HEK293 (cell line): ENCODE measurements at regions not wholly inside any gene's neighbourhood (a gene's known extent, or its start where the extent isn't known, plus 50 kb on each side); places are given as distances from the start of the nearest gene placed in this dataset.

ENCODE experiments used
- CTCF ChIA-PET: fragments of 350-600 bp; formaldehyde crosslinking; extraction: SDS; loops from one replicate; lab custom pipeline; 2021; ENCODE audit warnings: antibody characterized with exemption; lab: Yijun Ruan, JAX
- POLR2A ChIA-PET: fragments of 300-600 bp; formaldehyde crosslinking; extraction: SDS; loops from one replicate; lab custom pipeline; 2020; ENCODE audit warnings: antibody characterized with exemption, inconsistent platforms; lab: Yijun Ruan, JAX
- H3K27ac ChIP-seq: fragments of 200-500 bp; sonication (Bioruptor generic); 2 replicates; pipeline ENCODE4 v1.5.1; 2014; ENCODE audit warnings: low read depth, low read length, control low read depth, inconsistent platforms; ENCODE audit errors: extremely low read depth
- H3K36me3 ChIP-seq, 2 experiments: fragments of 200-500 bp in 1 of 2; sonication (Bioruptor generic) in 1 of 2; 1 replicate in 1 of 2; 2 replicates in 1 of 2; pipeline ENCODE4 v1.5.1; 2014 to 2017; ENCODE audit warnings: inconsistent platforms in 2 of 2, low read length in 2 of 2; ENCODE audit not compliant: control insufficient read depth in 2 of 2, insufficient read depth in 1 of 2
- H3K4me1 ChIP-seq: fragments of 200-500 bp; sonication (Bioruptor generic); 2 replicates; pipeline ENCODE4 v1.5.1; 2014; ENCODE audit warnings: mild to moderate bottlenecking, low read length, inconsistent platforms; ENCODE audit not compliant: control insufficient read depth, insufficient read depth
- H3K4me3 ChIP-seq: 2 replicates; pipeline ENCODE4 v1.5.1; 2011; ENCODE audit warnings: low read depth, mild to moderate bottlenecking, control low read depth, low read length, moderate library complexity
- H3K9me3 ChIP-seq: fragments of 200-500 bp; sonication (Bioruptor generic); 2 replicates; pipeline ENCODE4 v1.5.1; 2014; ENCODE audit warnings: low read depth, low read length, inconsistent platforms; ENCODE audit not compliant: control insufficient read depth, insufficient read depth
- EGR2 ChIP-seq: fragments of 450-650 bp; formaldehyde crosslinking; IDR thresholded peaks from 2 replicates; pipeline ENCODE4 v1.5.1; 2016; ENCODE audit warnings: low read depth, missing biosample characterization, missing genetic modification characterization
- PRDM2 ChIP-seq: fragments of 450-650 bp; formaldehyde crosslinking; IDR thresholded peaks from 2 replicates; pipeline ENCODE4 v1.5.1; 2016; ENCODE audit warnings: missing biosample characterization, missing genetic modification characterization, borderline replicate concordance
- TSHZ1 ChIP-seq: fragments of 450-650 bp; formaldehyde crosslinking; IDR thresholded peaks from 2 replicates; pipeline ENCODE4 v1.5.1; 2016; ENCODE audit warnings: missing biosample characterization, missing genetic modification characterization, borderline replicate concordance
- ZEB2 ChIP-seq: fragments of 450-650 bp; formaldehyde crosslinking; IDR thresholded peaks from 2 replicates; pipeline ENCODE4 v1.5.1; 2016; ENCODE audit warnings: missing biosample characterization, missing genetic modification characterization
- ZFHX2 ChIP-seq: fragments of 450-650 bp; formaldehyde crosslinking; conservative IDR thresholded peaks from 2 replicates; pipeline ENCODE4 v1.5.1; 2016; ENCODE audit warnings: missing biosample characterization, missing genetic modification characterization
- ZFP69B ChIP-seq: fragments of 450-650 bp; formaldehyde crosslinking; IDR thresholded peaks from 2 replicates; pipeline ENCODE4 v1.5.1; 2016; ENCODE audit warnings: missing biosample characterization, missing genetic modification characterization
- ZNF112 ChIP-seq: fragments of 450-650 bp; formaldehyde crosslinking; IDR thresholded peaks from 2 replicates; pipeline ENCODE4 v1.5.0; 2017; ENCODE audit warnings: missing biosample characterization, missing genetic modification characterization
- ZNF169 ChIP-seq: fragments of 450-650 bp; formaldehyde crosslinking; IDR thresholded peaks from 2 replicates; pipeline ENCODE4 v1.5.1; 2016; ENCODE audit warnings: missing biosample characterization, missing genetic modification characterization
- ZNF223 ChIP-seq: fragments of 450-650 bp; formaldehyde crosslinking; IDR thresholded peaks from 2 replicates; pipeline ENCODE4 v1.5.1; 2016; ENCODE audit warnings: missing biosample characterization, missing genetic modification characterization
- ZNF26 ChIP-seq: fragments of 450-650 bp; formaldehyde crosslinking; IDR thresholded peaks from 2 replicates; pipeline ENCODE4 v1.5.1; 2016; ENCODE audit warnings: missing biosample characterization, missing genetic modification characterization
- ZNF335 ChIP-seq: fragments of 450-650 bp; formaldehyde crosslinking; conservative IDR thresholded peaks from 2 replicates; pipeline ENCODE4 v1.5.1; 2016; ENCODE audit warnings: missing biosample characterization, missing genetic modification characterization
- ZNF341 ChIP-seq: fragments of 450-650 bp; formaldehyde crosslinking; IDR thresholded peaks from 2 replicates; pipeline ENCODE4; 2016; ENCODE audit warnings: low read depth, missing biosample characterization, missing genetic modification characterization
- ZNF366 ChIP-seq: fragments of 450-650 bp; formaldehyde crosslinking; conservative IDR thresholded peaks from 2 replicates; pipeline ENCODE4 v1.5.1; 2016; ENCODE audit warnings: missing biosample characterization, missing genetic modification characterization
- ZNF398 ChIP-seq: fragments of 450-650 bp; formaldehyde crosslinking; IDR thresholded peaks from 2 replicates; pipeline ENCODE4 v1.5.1; 2017; ENCODE audit warnings: missing biosample characterization, missing genetic modification characterization
- ZNF433 ChIP-seq: fragments of 450-650 bp; formaldehyde crosslinking; IDR thresholded peaks from 2 replicates; pipeline ENCODE4 v1.5.1; 2016; ENCODE audit warnings: missing biosample characterization, missing genetic modification characterization, low read depth
- ZNF473 ChIP-seq: fragments of 450-650 bp; formaldehyde crosslinking; IDR thresholded peaks from 2 replicates; pipeline ENCODE4 v1.5.1; 2017; ENCODE audit warnings: missing biosample characterization, missing genetic modification characterization
- ZNF600 ChIP-seq: fragments of 450-650 bp; formaldehyde crosslinking; IDR thresholded peaks from 2 replicates; pipeline ENCODE4 v1.5.1; 2016; ENCODE audit warnings: missing biosample characterization, missing genetic modification characterization
- ZNF610 ChIP-seq: fragments of 450-650 bp; formaldehyde crosslinking; IDR thresholded peaks from 2 replicates; pipeline ENCODE4 v1.5.1; 2016; ENCODE audit warnings: missing biosample characterization, missing genetic modification characterization, borderline replicate concordance
- ZNF658 ChIP-seq: fragments of 450-650 bp; formaldehyde crosslinking; IDR thresholded peaks from 2 replicates; pipeline ENCODE4; 2016; ENCODE audit warnings: missing biosample characterization, missing genetic modification characterization
- ZSCAN5A ChIP-seq: fragments of 450-650 bp; formaldehyde crosslinking; IDR thresholded peaks from 2 replicates; pipeline ENCODE4 v1.5.1; 2016; ENCODE audit warnings: missing biosample characterization, missing genetic modification characterization

- no peak for TF ChIP-seq ZNF433 (tag by site-specific recombination)
Measured at GRCh38 chr20:52752023-52752422, 220.1 kb upstream of the TSHZ2 start (continued).

- Histone ChIP-seq H3K36me3 (no peaks in the 10 kb centered on the region), H3K9me3 (no peaks in the 10 kb centered on the region), H3K4me3 (no peak overlapping the region), H3K4me1 (no peaks in the 10 kb centered on the region), H3K27ac (no peak overlapping the region)
- TF ChIP-seq ZNF610 (tag by site-specific recombination) (no peak), ZNF600 (tag by site-specific recombination) (no peak), ZNF398 (no peak), ZNF335 (tag by site-specific recombination) (no peak), ZNF26 (tag by site-specific recombination) (no peak), PRDM2 (no peak), ZNF473 (tag by site-specific recombination) (no peak)
- POLR2A ChIA-PET = no interaction called here
- CTCF ChIA-PET = interaction anchor here (0.7 kb wide), 1 partner anchor 380 kb away, joined by 4 read pairs; no protein-coding TSS in a partner anchor
Measured at GRCh38 chr20:52751571-52751970, 220.6 kb upstream of the TSHZ2 start.

GRCh38 chr20:52749938-52750337, 222.2 kb upstream of the TSHZ2 start:
- Histone ChIP-seq H3K9me3 (no peaks in the 10 kb centered on the region), H3K4me3 (no peak overlapping the region), H3K4me1 (no peaks in the 10 kb centered on the region), H3K27ac (no peak overlapping the region), H3K36me3 (no peaks in the 10 kb centered on the region)
- ChIA-PET CTCF (interaction anchor here (0.8 kb wide), 1 partner anchor 438 kb away, joined by 3 read pairs; no protein-coding TSS in a partner anchor), POLR2A (no interaction called here)
- no peak for TF ChIP-seq ZNF658 (tag by site-specific recombination)
- no peak for TF ChIP-seq ZNF341 (tag by site-specific recombination)
- TF ChIP-seq ZFP69B (tag by site-specific recombination) = no peak
- TF ChIP-seq ZEB2 = no peak
- no peak for TF ChIP-seq TSHZ1 (tag by site-specific recombination)
- no peak for TF ChIP-seq EGR2
- no peak for TF ChIP-seq ZFHX2
- no peak for TF ChIP-seq ZNF169 (tag by site-specific recombination)
- no peak for TF ChIP-seq ZNF223 (tag by site-specific recombination)
- no peak for TF ChIP-seq ZNF366 (tag by site-specific recombination)
- no peak for TF ChIP-seq ZSCAN5A
- no peak for TF ChIP-seq ZNF112
